Endothelial cell of umbilical vein (primary cell): ENCODE measurements at regions not wholly inside any gene's neighbourhood (a gene's known extent, or its start where the extent isn't known, plus 50 kb on each side); places are given as distances from the start of the nearest gene placed in this dataset.

Source experiments
- CTCF ChIP-seq, 2 donors: IDR thresholded peaks; 1 replicate in 1 of 2; 2 replicates in 1 of 2; pipeline ENCODE4 v1.5.1; 2011; ENCODE audit warnings: low read length in 2 of 2, mild to moderate bottlenecking in 2 of 2, moderate library complexity in 2 of 2, control low read depth in 1 of 2, inconsistent platforms in 1 of 2, low read depth in 1 of 2; ENCODE audit not compliant: insufficient read depth in 1 of 2; ENCODE audit errors: extremely low read depth in 1 of 2
- EZH2 ChIP-seq: IDR thresholded peaks from 2 replicates; pipeline ENCODE4 v1.6.1; 2012; ENCODE audit warnings: borderline replicate concordance, low read depth, mild to moderate bottlenecking, moderate library complexity, low read length, inconsistent platforms; ENCODE audit not compliant: severe bottlenecking
- POLR2A ChIP-seq: IDR thresholded peaks from 2 replicates; pipeline ENCODE4 v1.6.1; 2012; ENCODE audit warnings: low read depth, mild to moderate bottlenecking, control low read depth, low read length

GRCh38 chr7:52940481-52940880, 95.0 kb upstream of the POM121L12 start:
- no peak for TF ChIP-seq CTCF (IDR thresholded peaks at IDR 0.05; ENCODE audit: extremely low read depth in 1 of 2, insufficient read depth in 1 of 2, low read depth in 1 of 2, low read length in 2 of 2)
- no peak for TF ChIP-seq POLR2A
- no peak for TF ChIP-seq EZH2
